Islet of Langerhans (tissue), 1 donor: ENCODE measurements at regions not wholly inside any gene's neighbourhood (a gene's known extent, or its start where the extent isn't known, plus 50 kb on each side); places are given as distances from the start of the nearest gene placed in this dataset.

Source experiments
- FAIRE-seq: peaks from one replicate; lab custom pipeline; 2011; peaks lifted over from hg19 to GRCh38; lab: Jason Lieb, UNC

DNA sequence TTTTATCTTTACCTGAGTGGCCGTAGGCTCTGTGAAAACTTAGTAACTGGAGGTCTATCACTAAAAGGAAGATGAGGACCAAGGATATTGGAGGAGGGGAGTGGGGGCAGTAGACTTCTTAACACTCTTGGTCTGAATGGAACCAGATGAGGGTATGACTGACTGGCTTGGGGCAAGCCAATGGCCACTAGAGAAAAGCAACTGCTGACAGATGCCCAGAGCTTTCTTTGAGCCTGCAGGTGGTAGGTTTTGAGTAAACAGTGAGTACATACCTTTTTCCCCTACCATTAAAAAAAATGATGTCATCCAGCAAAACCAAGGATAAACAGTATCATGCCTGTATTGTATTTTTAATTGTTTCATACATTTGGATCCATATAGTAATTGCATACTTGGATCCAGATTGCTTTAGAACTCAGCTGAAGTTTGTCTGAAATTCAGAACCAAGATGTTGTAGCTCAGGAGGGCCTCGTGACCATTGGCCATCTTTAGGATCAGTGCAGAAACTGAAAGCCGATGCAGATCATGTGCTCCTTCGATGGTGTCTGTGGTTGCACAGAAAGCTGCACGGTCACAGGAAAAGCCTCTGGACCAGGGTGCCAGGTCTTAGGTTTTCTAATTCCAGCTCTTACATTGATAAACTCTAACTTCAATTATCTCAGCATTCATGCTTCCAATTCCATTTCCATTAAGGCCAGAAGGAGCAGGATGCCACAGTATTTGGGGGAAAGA, 131.0 kb downstream of the PDGFRA start:
- FAIRE-seq: no peak

DNA sequence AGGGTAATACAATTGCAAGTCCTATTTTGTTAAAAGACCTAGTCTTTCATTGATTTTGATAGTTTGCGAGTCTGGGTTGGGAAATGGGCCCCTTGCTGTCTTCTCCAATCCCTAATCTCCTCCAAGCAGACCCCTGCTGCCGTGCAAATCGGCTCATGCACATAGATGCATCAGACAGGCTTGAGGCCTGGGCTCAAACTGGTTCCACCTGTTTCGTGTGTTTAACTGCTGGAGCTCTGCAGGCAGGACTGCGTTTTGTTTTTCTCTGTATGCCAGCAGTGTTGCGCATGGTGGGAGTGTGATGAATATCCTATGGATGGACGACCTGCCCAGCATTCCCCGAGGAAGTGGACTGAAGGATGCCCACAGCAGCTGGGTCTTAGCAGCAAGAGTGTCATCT, 133.9 kb downstream of the PDGFRA start:
- FAIRE-seq: no peak

DNA sequence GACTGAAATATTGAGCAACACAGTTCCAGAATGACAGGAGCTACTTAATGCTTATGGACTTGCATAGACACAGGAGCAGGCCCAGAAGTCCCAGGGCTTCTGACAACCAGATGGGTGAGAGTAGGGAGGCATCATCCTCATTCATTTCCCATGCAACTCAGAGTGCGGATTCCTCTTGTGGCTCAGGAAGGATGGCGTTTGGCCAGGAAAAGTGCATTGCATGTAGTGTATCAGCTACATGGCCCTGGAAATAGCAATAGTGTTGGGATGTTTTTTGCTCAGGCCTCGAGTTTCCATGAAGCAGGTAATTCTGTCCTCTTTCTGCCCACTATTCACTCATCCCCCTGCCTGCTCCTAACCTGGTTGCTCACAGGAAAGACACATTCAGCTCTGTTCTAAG, 136.6 kb downstream of the PDGFRA start:
- no peak for FAIRE-seq

DNA sequence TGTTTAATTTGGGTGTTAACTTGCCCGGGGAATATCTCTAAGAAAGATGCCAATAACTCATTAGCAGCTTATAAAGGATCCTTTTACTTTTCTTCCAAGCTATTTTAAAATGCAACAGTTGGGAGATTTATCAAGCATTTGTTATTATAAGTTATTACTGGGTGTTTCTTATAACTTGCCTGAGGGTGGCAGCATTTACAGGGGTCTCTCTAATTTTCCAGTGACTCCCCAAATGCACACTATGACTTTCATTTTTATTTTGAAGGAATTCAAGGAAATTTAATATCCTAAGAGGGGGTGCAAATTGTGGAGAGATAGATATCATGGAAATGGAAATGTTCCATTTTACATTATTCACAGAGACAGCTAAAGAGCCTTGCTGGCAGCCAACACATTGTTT, 138.0 kb downstream of the PDGFRA start:
- FAIRE-seq: no peak

DNA sequence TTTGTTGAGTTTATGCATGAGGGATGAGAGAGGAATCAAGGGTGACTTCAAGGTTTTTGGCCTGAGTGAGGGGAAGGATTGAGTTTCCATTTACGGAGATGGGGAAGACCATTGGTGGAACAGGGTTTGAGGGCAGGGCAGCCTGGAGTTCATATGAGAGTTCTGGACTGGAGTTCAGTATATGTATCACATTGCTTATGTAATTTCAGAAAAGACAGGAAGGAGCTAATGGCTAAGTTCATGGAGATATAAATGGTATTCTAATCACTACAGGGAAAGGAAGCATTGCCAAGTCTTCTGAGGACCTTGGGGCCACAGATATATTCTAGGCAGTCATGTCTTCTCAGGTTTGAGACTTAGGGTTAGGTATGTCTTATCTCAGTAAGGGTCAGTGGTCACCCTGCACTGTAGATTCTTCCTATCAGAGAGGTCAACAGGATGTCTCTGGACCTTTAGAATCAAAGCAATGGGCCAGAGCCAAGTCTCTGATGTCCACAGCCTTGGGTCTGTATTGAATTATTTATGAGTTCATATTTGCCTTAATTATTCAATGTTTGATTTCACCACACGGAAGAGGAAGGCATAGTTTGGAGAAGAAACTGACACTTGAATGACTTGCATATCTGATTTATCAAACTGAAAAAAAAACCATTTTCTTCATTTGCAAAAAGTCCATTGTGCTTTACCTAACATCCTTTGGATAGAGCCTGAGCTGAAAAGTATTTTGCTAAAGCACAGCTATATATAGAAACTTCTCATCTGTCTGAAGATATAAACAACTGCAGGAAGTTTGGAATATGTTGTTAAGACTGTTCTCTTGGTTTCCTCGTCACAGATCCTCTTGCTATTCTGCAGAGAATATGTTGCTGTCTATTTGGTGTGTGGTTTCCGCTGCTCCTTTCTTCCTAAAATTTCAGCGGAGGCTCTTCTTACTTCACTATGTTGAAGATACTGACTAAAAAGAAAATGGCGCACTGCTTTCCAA, 139.5 kb downstream of the PDGFRA start:
- FAIRE-seq: no peak

DNA sequence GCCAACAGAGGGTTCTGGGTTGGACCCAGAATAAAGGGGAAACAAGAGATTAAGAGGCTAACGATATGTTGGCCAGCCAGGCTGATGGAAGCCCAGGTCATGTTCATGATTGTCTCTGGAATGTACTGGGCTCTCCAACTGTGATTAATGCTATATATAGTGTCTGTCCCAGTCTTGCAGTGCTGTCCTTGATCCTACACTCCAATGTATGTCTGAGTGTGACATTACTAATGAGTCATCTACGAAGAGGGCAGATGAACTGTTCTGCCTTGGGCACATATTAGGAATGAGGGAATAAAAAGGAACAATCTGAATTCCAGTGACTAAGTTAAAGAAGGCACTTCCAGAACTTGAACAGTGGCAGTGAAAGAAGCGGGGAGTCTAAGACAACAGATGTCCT, 142.1 kb downstream of the PDGFRA start:
- FAIRE-seq: no peak

DNA sequence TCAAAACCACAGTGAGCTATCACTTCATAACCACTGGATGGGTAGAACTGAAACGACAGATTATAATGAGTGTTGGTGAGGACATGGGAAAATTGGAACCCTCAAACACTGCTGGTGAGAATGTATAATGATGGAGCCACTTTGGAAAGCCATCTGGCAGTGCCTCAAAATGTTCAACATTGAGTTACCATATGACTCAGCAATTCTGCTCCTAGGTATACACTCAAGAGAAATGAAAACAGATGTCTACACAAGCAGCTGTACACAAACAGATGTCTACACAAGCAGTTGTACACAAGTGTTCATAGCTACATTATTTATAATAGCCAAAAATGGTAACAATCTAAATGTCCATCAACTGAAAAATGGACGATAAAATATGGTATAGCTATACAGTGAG, 143.9 kb downstream of the PDGFRA start:
- no peak for FAIRE-seq

DNA sequence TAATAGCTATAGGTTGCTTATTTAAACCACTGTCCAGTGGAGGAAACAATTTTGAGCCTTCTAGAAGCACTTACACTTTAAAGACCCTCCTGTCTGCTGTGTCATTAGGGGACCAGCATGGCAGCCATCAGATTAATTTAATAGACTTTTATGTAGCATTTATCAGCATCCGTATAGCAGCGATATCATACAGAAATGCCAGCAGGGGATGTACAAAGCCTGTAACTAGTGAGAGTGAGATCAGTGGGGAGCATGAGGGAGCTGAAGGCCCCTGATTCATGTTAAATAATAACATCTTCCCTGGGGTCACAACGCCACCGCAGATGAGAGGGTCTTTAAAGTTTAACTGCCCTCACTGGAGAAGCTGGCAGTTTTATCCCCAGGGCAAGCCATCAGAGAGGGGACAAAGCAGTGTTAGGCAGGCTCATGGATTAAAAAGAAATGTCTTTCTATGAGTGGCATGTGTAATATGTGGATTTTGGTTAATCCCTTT, 144.7 kb downstream of the PDGFRA start:
- FAIRE-seq: no peak

DNA sequence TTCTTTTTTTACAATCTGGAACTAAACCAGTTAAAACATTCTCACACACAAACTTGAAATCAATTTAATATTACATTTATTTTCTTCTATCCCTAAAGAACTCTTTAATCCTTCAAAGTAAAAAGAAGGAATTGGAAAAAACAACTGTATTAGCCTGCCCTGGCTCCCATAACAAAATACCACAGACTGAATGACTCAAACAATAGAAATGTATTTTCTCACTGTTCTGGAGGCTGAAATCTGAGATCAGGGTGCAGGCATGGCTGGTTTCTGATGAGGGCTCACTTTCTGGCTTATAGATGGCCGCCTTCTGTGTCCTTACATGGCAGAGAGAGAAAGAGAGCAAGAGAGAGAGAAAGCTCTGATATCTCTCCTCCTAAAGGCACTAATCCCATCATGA, 149.4 kb downstream of the PDGFRA start:
- FAIRE-seq: no peak

DNA sequence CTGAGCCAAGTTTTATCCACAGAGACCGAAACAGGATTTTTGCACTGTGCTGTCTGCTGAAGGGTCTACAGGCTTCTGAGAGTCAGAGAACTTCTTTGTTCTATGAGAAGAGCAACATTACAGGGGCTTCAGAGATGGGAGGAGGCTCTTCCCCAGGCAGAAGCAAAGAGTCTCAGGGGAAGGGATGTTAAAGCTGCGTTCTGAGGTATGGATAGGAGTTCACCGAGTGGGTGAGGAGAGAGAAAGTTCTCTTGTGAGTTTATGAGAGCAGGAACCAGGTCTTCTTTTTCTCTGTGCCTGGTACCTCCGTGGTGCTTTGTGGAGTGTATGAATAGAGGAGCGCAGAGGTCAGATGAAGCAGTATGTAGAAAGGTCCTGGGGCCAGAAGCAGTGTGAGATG, 155.1 kb downstream of the PDGFRA start:
- no peak for FAIRE-seq

DNA sequence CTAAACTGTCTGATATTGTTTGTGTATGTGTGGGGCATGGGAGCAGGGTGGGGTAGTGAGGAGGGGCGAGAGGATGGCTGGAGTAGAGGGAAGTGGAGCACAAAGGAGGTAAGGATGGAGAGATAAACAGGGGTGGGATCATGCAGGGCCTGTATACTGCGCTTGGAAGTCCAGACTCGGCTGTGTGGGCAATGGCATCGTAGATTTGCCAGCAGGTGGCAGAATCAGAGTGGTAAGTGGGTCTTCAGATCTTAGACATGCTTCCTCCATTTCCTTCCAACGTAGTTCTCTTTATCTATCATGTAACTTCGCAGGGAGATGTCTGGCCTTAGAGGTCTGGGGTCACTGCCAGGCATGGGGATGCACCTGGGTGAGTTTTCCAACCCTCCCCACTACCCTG, 155.5 kb downstream of the PDGFRA start:
- FAIRE-seq: no peak

DNA sequence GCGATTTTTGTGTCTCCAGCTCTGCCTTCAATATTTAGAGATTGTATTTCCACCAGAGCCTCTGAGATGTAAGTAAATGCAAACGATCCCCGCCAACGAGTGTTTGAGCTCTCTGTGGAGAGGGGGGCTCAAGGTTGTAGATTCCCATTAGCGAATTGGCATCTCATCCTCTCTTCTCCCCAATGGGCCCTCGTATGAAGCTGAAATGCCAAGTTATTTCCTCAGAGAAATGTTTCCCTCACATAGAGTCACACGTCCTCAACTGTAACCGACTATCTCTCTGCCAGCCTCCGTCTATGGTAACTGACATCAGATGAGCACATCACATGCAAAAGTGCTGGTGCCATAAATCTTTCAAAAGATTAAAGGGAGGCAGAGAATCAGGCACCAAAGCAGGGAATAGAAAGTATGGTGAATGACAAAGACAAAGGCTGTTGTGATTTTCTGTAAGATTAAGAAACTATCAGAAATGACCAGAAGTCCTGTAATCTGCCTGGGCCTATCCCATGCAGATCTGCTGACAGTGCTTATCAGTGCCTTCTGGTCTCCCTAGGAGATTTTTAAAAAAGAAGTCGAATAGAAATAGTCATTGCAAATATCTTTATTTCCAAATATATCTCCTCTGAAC, 157.1 kb downstream of the PDGFRA start:
- FAIRE-seq: no peak

DNA sequence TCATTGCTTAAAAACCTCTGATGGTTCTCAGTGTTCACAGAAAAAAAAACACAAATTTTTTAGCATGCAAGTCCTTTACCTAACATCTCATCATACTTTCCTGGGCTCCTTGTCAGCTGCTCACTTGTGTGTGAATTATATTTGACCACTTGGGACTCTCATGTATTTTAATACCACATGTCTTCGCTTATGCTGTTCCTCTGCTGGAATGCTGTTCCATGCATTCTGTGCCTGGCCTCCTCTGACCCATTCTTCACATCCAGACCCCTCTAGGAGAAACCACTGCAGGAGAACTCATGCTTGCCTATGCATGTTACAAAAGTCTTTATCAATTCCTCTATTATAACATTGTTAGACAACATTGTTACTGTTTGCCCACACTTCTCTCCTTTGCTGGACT, 157.6 kb downstream of the PDGFRA start:
- FAIRE-seq: no peak

DNA sequence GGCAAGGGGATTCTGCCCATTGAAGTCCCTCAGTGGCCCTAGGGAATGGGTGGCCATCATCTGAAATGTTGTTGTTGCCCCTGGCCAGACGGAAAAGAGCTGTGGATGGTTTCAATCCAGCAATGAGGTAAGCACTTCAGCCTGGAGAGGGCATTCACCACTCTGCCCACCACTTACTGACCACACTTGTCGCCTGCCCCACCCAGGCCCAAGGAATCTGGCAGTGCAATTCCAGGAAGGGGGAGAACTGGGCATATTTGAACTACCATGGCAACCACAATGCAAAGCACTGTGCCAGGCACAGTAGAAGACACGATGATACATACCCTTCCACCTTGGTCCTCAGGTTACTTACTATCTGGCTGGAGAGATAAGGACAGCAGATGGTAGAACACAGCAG, 161.6 kb downstream of the PDGFRA start:
- FAIRE-seq: no peak

DNA sequence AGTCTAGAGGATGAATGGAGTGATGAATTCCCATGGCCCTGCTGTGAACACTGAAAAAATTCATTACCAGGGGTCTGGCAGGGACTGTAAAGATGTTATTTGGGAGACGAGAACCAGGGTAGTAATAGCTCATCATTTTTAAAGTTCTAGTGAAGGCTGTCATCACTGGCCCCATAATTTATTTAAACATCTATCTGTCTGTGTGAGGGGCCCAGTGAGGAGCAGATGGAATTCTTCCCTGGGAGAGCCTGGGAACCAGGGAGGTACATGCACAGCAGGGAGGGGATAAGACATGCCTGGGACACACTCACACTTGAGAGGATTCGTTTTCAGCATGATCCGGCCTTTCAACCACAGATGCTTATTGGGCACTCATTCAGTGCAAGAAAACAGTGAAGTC, 162.0 kb downstream of the PDGFRA start:
- FAIRE-seq: no peak

DNA sequence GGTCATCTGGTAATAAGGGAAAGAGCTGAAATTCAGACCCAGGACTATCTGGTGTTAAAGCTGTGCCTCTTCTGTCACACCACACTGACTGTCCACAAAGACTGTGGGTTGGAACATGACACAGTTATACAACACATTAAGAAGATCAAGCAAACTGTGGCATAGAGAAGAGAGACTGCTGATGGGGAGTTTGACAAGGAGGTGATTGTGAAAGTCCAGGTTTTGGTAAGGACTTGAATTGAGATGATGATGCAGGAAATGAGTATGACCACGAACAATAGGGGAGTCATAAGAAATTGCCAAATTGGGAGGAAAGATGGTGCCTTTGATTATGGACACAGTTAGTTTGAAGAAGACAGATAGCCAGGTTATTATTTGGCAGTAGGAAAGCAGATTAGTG, 163.4 kb downstream of the PDGFRA start:
- no peak for FAIRE-seq

DNA sequence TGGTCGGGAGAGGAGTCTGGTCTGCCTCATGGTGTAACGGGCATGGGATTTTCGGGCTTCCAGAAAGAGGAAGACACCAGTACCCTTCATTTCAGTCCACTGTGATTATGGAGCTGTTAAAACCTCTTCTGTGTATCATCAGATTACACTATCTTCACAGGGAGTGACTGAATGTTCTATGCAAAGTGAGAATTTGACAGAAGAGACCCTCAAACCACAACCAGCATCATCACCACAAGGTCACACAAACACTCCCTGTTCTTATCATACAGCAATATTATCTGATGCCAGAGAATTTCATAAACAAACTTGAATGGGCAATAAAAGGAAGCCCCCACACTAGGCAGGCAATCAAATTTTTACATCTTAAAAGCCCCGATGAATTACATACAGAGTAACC, 164.2 kb downstream of the PDGFRA start:
- FAIRE-seq: no peak

DNA sequence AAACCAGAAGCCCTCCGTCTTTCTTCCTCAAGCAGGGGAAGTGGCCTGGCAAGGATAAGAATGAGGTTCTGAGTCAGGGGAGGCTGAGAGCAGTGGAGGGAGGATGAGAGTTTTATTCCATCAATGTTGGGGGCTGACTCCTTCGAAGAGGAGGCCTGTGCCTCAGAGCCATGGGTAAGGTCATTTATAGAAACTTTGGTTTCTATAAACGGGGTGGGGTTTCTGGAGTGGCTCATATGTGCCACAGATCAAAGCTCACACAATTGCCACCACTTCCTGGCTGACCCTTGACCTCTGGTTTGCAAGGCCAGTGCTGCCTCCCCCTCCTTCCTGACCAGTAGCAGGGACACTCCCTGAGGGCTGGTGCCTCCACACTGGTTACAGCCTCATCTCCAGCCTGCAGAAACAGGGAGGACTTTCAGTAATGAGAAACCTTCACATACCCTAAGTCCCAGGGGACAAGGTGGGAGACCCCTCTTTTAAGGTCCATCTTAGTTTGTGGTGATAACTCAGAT, 166.0 kb downstream of the PDGFRA start:
- no peak for FAIRE-seq

DNA sequence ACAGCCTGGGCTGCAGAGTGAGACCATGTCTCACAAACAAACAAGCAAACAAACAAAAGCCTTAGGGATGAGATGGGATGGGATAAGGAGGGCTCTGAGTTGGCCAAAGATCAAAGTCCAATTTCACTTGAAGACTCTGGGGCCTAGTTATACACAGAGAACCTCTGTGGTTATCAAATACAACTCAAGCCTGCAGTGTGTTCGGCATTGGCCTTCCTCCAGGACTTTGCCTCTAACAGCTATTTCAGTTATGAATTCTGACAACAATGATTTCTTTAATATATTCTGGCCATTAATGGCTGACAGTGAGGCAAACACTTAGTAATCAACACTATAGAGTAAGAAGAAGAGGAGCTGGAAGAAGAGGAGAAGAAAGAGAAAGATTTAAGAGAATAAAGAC, 171.1 kb downstream of the PDGFRA start:
- FAIRE-seq: no peak

DNA sequence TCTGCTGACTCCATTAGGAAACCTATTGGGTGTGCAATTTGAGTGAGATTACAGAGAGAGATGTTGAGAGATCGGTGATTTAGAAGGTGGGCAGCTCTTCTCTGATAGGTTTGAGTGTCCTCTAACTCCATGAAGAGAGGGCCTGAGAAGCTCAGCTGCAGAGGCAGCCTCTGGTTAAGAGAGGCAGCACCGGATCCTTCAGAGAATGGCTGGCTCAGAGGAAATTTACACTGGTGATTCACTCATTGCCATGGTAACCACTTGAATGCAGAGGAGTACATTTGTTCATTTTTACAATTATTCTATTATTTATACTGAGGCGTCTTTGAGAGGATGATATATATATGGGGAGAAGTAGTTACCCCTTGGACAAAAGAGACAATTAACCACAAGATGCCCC, 171.7 kb downstream of the PDGFRA start:
- FAIRE-seq: no peak

DNA sequence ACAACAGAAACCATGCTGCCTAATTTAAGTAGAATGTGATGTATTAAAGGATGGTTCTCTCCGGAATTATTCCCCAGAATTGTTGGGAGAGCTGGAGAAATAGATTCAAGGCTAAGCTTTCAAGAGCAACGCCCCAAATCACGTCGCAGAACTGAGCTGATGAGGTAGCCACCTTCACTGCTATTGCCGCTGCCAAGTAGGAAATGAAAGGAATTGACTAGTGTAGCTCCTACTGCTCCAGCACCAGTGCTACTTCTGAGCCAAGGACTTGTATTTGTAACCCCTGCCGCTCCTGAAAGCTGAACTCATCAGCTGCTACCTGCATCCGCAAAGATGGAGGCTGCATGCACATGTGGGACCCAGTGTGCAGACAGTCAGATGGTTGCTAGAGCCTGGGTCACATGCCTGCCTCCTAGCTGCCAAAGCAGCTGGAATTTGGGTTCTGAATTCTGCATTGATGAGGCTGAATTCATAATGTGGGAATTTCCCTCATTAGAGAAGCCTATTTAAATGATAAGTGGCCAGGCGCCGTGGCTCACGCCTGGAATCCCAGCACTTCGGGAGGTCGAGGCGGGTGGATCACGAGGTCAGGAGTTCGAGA, 173.9 kb downstream of the PDGFRA start:
- no peak for FAIRE-seq

DNA sequence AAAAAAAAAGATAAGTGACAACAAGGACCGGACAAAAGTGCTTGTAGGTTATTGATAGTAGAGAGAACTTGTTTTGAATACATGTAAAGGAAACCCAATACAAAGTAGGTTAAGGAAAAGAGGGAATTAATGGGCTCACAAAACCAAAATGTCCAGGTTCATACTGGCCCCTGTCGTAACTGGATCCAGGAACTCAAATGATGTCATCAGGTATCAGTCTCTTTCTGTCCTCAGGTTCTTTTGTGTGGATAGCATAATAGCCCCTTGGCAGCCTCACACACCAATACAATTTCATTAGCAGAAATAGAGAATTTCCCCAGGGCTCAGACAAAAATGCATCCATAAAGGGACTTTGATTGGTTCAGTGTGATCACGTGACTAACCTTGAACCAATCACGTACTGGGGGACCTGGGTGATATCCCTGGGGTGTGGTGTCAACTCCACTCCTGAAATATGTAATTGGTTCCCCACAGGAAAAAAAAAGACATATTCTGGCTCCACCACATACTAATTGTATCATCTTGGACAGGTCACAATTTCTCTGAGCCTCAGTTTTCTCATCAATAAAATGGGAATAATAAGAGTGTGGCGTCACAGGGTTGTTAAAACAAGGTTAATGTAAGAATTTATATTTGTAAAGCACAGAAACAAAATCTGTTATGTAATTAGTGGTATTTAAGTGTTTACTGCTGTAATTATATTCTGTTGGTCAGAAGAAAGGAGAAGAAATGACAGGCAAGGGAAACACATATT, 174.8 kb downstream of the PDGFRA start:
- no peak for FAIRE-seq
